HG03060 (cell line): ENCODE measurements at regions not wholly inside any gene's neighbourhood (a gene's known extent, or its start where the extent isn't known, plus 50 kb on each side); places are given as distances from the start of the nearest gene placed in this dataset.

ENCODE experiments used
- ATAC-seq: cut with Tn5 transposase; IDR thresholded peaks from one replicate; pipeline ENCODE4 v1.9.1; 2021; ENCODE audit warnings: low read depth, moderate number of reproducible peaks; ENCODE audit not compliant: unreplicated experiment

GRCh38 chr2:181821049-181821448 is 70.5 kb upstream of the ITPRID2 start:
- ATAC-seq: no peak

- no peak for ATAC-seq
These were observed 69.4 kb upstream of the ITPRID2 start for GRCh38 chr2:181822097-181822496.

- ATAC-seq: no peak
These were observed 68.1 kb upstream of the ITPRID2 start for GRCh38 chr2:181823405-181823804.

GRCh38 chr2:181828122-181828705 is 63.3 kb upstream of the ITPRID2 start:
- ATAC-seq: no peak

- ATAC-seq: no peak
These were observed 62.3 kb upstream of the ITPRID2 start for GRCh38 chr2:181829230-181829629.

GRCh38 chr2:181832015-181832414 is 59.5 kb upstream of the ITPRID2 start:
- ATAC-seq: no peak

GRCh38 chr2:181836583-181836982 is 54.9 kb upstream of the ITPRID2 start:
- ATAC-seq: no peak

- no peak for ATAC-seq
These were observed 54.0 kb upstream of the ITPRID2 start for GRCh38 chr2:181837563-181837962.

GRCh38 chr2:181839811-181840210 is 51.7 kb upstream of the ITPRID2 start:
- ATAC-seq: no peak

GRCh38 chr2:181841079-181841478 is 50.5 kb upstream of the ITPRID2 start:
- ATAC-seq: no peak
